ENCODE measurements at regions not wholly inside any gene's neighbourhood (a gene's known extent, or its start where the extent isn't known, plus 50 kb on each side); places are given as distances from the start of the nearest gene placed in this dataset.
"Not testable (repeated sequence)": the region's sequence is repeated elsewhere in the genome, so short reads cannot be mapped to it uniquely, and the experiment has no call there.

DNA sequence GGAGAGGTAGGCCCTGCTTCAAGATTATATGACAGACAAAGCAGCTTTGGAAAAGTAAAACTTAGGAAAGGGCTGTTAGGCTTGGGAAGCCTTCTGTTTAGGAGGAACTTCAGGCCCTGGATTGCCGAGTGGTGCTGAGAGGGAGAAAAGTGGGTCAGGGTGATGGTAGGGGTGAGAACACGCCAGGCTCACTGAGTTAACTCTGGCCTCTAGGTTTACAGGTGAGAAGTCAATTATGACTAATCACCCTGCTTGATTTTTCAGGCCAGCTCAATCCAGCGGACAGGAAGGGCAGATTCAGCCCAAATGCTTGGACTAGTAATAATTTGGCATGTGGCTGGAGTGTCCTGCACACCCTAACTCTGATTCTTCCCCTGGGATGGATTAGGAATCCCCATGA is 365.1 kb upstream of the LMCD1 start:
- no peak for DNase-seq (ENCODE audit: low read depth)

DNA sequence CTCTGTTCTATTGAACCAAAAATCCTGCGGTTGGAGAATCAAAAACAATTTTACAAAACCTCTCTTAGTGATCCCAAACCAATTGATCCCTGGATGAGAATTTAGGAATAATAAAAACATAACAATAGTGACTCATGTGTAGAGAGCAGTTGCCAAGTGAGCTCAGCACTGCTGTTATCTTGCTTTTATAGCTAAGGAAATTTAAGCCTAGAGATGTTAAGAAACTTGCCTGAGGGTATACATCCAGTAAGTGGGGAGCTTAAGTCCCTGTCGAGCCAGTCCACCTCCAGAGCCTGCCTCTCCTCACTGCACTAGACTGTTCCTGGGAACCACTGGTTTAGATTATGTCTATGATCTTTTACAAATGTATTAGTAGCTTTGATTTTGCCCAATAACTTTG is 358.4 kb upstream of the LMCD1 start:
- no peak for DNase-seq (ENCODE audit: low read depth)

DNA sequence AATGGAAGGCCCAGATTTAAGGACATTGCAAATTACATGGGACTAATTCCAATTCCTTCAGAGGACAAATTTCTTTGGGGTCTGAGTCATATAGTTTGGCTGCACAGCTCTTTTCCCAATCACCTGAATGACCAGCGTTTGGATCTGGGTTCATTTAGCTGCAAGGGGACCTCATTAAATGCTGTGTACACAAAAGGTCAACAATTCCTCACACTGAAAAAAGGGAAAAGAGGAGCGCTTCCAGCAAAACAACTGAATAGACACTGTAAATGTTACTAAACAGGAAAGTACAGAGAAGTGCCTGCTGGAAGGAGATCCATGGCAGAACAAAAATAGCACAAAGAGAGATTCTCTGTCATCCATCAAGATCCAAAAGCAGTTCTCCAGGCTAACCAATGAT is 356.0 kb upstream of the LMCD1 start:
- DNase-seq (ENCODE audit: low read depth): no peak

DNA sequence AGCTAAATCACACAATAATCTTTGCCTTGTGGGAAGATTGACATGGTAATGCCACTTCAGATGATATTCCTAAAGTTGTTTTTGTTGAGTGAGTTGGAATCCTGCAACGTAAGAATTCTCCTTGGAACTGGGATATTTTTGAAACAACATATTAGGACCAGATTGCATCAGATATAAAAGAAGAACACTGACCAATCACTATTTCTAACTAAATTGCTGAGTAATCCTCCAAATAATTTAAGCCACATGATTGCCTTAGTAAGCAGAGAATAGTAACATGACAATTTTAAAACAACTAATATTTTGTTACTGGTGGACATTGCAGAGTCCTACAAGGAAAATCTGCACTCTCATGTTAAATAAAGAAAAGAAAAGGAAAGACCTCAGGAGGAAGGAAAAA is 353.9 kb upstream of the LMCD1 start:
- DNase-seq (ENCODE audit: low read depth): no peak

DNA sequence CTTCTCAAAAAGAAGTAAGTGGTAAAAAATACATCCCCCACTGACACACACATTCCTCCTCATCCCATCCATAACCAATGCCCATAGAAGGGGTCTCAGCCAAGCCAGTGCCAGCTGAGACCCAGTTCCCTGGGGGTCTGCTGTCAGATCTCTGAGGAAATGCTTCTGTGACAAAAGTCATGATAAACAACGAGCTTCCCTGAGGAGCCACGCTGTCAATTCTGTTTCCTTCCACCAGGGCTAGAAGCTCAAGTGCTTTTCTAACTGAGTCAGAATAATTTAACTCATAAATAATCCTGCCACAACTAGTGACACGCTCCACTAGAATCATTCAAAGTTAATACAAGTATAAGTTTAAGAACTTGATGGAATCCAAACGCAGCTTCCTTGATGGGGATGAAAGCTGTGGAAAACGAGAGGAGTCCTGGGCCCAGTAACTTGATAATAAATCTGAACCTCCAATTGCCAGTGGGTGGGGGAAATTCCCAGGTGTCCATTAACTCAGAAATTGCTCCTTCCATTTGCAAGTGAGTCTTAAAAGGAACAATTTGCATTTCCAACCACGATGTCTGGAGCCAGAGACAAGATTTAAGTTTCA is 348.7 kb upstream of the LMCD1 start:
- no peak for DNase-seq (ENCODE audit: low read depth)

DNA sequence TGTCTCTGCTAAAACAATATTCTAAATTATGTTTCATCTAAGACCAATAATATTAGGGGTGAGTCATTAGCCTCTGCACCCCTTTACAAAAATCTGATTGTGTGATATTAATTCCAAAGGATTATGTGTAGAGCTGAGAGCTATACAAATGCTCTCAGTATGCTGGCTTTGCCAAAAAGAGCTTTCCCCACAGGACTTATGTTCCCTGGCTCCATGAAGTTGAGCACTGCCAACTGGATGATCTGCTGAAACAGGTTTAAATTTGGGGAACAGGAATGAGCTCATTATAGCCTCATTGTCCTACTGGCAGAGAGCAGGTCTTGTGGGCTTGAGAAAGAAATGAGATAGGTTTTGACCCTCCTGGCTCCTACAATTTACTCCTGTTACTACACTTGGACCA is 347.8 kb upstream of the LMCD1 start:
- DNase-seq (ENCODE audit: low read depth): no peak

DNA sequence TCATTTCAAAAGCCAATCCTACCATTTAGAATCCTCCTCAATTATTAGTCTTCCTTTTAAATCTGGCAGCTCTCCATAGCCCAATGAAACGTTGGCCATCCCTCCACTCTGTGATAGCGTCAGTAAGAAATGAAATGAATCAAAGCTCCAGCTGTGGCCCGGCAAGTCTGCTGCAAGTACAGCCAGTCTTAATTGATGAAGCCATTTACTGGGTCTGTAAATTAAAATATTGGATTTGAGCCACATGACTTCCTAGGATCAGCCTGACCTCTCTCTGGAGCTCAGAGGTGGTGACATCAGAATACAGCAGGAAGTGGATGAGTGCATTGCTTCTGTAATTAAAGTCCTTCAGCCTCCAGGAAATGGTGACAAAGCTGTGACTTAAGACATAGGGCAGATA is 347.0 kb upstream of the LMCD1 start:
- no peak for DNase-seq (ENCODE audit: low read depth)

DNA sequence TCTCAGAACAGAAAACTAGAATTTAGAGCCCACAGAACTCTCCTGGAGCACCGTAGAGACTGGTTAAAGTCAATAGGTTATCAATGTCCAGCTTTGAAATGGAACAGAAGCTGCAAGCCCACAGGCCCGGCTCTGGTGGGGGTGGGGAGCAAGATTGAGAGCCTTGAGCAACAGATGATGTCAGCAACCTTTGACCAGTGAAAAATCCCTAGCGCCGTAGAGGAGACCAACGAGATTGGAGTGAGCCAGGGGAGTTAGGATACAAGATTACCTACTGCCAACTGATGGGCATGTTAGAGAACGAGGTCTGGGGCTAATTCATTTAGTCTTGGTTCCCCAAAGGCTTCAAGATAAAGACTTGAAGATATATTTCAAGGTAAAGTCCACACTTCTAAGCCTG is 345.5 kb upstream of the LMCD1 start:
- DNase-seq (ENCODE audit: low read depth): no peak

DNA sequence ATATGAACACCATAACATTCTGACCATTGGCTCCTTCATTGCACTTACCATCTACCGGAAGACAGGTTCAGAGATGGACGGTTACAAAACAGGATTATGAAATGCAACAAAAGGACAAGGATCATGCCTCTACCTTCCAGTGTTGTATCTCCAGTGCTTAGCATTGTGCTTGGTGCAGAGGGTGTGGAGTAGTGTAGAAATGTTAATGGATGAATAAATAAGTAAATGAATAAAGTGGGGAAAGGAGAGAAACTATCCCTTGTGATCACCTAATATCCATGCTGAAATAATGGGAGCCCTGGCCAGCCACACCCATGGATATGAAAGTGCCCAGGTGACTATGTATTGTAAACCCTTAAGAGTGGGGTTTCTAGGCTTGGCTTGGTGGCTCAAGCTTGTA is 344.8 kb upstream of the LMCD1 start:
- no peak for DNase-seq (ENCODE audit: low read depth)

DNA sequence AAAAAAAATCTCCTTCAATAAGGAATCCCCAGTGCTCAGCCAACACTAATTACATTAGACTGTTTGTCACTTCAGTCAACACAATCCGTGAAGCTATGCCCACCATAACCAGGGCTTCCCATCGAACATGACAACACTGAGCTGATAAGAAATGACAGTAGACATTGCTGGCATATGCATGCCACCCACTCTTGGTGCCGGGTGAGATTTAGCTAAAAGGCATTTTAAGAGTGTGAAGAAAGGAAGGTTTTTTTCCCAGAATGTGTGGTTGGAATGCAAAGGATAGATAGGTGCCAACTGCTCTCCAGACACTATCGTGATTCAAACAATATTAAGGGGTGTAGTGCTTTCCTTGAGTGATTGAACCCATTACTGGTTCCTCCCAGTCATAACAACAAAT is 344.0 kb upstream of the LMCD1 start:
- DNase-seq (ENCODE audit: low read depth): no peak

DNA sequence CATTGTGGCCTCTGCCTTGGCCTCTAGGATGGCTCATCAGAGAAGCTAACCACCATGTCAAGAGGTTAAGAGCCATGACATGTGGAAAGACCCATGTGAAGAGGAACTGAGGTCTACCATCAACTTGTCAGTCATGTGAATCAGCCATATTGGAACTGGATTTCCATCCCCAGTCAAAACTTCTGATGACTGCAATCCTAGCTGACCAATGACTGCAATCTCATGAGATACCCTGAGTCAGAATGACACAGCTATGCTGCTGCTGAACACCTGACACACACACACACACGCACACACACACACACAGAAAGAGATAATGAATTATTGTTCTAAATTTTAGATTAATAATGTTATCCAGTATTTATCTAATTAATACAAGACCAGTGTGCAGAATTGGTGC is 337.5 kb upstream of the LMCD1 start:
- DNase-seq (ENCODE audit: low read depth): no peak

DNA sequence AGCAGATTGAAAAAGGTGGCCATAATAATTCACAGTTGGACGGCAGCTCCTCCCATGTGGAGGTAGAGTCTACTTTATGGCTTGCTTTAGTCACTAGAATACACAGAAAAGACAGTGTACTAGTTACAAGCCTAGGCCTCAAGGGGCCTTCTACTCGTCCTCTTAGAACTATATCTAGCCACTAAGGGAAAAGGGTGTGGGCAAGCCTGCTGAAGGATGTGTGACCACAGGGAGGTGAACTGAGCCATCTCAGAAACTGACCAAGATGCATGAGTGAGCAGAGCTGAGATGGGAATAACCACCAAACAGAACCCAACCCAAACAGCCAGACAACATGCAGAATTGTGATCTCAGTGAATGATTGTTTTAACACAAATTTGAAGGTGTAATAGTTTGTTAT is 335.6 kb upstream of the LMCD1 start:
- no peak for DNase-seq (ENCODE audit: low read depth)

DNA sequence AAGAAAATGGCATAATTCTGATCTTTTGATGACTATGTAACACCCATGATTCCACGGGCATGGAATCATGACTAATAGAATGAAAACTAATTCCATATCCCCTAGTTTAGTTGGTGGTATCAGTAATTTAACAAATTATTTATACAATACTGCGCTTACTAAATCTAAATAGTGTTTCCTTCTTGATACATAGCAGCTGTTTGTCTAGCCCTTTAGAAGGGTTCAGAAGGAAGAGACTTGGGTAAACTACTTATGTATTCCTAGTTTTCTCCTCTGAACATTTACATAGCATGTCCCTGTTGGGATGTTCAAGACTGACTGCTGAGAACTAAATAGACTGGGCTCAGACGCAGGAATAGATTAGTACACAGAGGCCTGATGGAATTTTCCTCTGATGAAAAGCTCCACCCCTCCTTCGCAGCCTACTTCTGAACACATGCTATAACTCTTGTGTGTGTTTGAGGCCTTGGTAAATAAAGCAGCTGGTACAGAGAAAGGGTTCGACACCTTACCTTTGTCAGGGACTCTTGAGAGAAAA is 330.6 kb upstream of the LMCD1 start:
- DNase-seq (ENCODE audit: low read depth): no peak

DNA sequence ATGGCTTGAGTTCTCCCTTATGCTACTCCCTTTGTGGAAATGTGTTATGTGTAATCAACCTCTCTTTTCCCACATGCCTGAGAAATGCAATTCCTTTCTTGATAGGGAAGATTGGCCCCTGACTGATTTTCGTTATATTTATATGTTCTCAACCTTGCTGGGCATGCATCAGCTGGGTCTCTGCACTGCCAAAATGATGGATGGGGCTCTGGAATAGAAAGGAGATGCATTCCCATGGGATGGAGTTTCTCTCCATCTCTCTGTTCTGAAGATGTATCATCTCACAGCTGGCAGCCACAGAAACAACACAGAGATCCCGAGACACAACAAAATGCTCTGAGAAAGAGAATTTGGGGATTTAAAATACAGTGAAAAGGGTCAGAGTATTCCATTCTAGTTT is 327.7 kb upstream of the LMCD1 start:
- DNase-seq (ENCODE audit: low read depth): no peak

DNA sequence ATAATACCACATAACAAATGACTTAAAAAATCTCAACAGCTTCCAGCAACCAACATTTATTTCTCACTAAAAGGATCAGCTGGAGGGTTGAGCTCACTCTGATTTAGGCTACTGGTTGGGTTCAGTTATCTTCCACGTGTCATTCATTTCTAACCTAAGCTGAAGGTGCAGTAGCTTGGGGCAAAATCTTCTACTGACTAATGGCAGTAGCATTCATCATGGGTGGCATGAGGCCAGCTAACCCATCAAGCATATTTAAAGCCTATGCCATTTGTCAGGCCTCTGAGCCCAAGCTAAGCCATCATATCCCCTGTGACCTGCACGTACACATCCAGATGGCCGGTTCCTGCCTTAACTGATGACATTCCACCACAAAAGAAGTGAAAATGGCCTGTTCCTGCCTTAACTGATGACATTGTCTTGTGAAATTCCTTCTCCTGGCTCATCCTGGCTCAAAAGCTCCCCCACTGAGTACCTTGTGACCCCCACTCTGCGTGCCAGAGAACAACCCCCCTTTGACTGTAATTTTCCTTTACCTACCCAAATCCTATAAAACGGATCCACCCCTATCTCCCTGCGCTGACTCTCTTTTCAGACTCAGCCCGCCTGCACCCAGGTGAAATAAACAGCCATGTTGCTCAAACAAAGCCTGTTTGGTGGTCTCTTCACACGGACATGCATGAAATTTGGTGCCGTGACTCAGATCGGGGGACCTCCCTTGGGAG is 324.7 kb upstream of the LMCD1 start:
- DNase-seq (ENCODE audit: low read depth): not testable (repeated sequence)

DNA sequence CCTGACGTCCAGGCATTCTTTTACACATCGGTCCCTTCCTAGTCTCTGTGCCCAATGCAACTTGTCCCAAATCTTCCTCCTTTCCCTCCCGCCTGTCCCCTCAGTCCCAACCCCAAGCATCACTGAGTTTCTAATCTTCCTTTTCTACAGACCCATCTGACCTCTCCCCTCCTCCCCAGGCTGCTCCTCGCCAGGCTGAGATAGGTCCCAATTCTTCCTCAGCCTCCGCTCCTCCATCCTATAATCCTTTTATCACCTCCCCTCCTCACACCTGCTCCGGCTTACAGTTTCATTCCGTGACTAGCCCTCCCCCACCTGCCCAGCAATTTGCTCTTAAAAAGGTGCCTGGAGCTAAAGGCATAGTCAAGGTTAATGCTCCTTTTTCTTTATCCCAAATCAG is 323.1 kb upstream of the LMCD1 start:
- not testable (repeated sequence) for DNase-seq (ENCODE audit: low read depth)

DNA sequence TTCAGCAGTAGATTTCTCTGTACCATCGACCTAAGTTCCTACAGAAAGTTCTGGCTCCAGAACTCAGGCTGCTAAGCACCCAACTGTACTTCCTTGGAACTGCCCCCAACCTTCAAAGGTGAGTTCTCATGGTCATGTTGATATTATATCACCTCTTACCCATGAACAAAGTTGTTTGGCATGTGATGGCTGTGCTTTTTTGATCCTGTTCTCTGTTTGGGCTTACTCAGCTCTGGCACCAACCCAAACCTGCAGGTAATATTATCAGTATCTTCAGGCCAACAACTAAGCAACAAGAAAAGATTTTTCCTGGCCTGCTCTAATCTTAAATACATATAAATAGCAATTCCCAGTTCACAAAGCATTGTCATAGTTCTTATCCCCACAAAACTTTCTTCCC is 318.7 kb upstream of the LMCD1 start:
- no peak for DNase-seq (ENCODE audit: low read depth)

DNA sequence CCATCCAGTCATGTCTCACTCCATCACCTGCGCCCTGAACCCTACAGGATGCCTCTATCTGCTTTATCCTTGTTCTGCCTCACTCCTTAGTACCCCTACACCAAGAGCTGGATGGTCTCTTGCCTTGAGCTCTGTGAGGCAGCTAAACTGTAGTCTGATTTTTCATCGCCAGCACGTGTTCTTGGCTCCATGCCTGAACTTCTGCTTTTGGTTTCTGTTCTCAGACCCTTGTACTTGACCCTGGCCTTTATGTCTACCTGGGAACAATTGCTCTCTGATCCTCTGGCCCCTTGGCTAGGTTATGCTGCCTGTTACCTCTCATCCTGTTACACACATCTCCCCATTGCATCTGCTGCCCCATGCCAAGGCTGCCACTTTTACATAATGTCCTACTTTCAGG is 318.0 kb upstream of the LMCD1 start:
- no peak for DNase-seq (ENCODE audit: low read depth)

DNA sequence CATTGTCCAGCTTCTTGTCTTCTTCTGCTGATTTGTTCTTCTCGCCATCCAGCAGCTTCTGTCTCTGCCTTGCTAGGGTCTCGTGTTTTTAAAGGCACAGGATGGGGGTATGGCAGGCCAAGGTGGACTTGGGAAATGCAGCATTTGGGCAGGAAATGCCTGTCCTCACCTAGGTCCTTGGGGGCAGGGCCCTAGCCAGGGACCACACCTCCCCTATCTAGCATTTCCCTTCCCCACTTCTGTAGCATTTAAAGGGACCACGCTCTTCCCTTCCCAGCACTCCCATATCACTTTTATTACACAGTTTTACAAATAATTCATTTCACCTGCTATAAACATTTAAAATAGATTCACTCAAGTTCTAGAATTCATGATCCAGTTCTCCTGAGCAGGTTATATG is 315.4 kb upstream of the LMCD1 start:
- no peak for DNase-seq (ENCODE audit: low read depth)

DNA sequence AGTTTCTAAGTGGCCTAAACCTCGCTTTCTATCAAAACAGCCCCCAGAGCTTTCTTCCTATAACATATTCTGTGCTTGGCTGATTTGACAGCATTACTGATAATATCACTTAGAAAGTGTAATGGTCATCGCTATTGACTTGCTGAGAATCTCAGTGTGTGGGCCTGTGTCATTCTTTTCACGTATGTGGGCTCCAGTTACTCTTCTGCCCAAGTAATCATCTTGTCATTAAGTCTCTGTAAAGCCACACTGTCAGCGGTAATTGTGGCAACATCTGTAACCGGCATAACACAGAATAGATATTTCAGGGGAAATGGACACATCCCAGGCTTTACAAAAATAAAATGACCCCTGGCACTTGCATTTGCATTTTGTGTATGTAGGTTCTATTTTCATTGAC is 313.6 kb upstream of the LMCD1 start:
- no peak for DNase-seq (ENCODE audit: low read depth)

DNA sequence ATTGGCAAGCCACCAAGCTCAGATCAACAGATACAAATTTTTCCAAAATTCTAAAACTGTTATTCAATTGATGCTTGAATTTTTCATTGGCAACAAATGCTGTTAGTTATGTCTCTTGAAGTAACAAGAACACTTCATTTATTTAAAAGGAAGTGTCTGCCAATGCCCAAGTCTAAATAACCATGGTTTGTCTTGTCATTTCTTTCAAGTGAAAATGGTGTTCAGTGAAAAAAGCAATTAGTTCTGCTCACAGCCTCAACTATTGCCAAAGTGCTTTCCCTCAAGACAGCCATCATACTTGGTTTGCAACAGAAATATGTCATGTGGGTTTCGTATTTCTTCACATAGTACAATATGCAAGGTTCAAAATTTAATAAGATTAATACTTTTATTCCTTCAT is 312.6 kb upstream of the LMCD1 start:
- DNase-seq (ENCODE audit: low read depth): no peak

DNA sequence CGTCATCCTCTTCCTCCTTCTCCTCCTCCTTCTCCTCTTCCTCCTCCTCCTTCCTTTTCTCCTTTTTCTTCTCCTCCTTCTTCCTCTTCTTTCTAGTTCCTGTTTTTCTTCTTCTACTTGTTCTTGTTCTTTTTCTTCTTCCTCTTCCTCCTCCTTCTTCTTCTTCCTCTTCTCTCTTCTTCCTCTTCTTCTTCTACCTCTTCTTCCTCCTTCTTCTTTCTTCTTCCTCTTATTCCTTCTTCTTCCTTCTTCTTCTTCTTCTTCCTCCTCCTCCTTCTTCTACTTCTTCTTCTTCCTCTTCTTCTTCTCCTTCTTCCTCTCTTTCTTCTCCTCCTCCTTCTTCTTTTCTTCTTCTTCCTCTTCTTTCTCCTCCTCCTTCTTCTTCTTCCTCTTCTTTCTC is 310.2 kb upstream of the LMCD1 start:
- DNase-seq (ENCODE audit: low read depth): no peak

DNA sequence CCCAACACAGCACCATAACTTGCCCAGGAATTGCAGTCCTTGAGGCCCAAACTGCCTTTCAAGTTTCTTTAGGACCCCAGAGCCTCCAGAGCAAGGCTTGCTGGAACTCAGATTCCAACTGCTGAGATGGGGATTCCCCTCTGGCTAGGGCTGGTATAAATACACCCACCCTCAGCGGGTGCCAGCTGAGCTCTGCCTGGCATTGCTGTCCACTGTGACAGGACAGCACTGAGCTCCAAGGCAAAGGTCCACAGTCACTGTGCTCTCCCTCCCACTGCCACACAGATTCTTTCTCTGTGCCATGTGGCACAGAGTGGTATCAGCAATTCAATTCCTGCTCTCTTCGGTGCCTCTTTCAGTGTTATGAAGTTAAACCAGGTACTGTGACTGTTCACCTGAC is 304.2 kb upstream of the LMCD1 start:
- DNase-seq (ENCODE audit: low read depth): no peak

DNA sequence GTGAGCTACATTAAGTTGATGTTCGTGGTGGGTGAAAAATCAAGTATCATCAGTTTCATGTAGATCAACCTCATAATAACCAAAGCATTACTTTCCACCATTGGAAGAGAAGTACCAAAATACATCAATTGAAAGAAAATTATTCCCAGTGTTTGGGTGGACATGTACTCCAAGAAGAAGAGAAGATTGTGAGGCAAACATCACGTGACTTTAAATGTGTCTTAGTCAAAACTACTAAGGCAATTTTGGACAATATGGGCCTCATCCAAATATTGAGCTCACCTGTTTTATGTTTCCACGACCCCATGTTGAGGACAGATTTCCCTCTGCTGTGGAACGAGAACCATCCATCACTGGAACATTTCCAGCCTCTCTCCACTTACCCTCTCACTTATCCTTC is 303.0 kb upstream of the LMCD1 start:
- no peak for DNase-seq (ENCODE audit: low read depth)

All from GM04503 (cell line).